ENCODE measurements at regions not wholly inside any gene's neighbourhood (a gene's known extent, or its start where the extent isn't known, plus 50 kb on each side); places are given as distances from the start of the nearest gene placed in this dataset.

DNA sequence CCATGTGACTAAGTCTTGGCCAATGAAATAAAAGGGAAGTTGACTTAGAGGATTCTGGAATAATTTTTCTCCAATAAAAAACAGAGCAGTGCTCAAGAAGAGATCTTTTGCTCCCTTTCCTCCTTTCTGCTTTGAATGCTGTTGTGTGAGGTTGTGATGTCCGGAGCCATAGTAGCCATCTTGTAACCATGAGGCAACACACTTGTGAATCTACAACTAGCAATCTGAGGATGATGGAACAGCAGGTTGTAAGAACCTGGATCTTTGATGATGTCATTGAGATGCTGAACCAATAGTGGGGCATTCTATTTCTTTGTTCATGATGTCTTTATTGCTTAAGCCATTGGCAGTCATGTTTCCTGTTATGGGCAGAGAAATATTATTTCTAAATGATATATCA, 230.0 kb upstream of the SRRM4 start:
- DNase-seq (ENCODE audit: low read depth) = no peak

DNA sequence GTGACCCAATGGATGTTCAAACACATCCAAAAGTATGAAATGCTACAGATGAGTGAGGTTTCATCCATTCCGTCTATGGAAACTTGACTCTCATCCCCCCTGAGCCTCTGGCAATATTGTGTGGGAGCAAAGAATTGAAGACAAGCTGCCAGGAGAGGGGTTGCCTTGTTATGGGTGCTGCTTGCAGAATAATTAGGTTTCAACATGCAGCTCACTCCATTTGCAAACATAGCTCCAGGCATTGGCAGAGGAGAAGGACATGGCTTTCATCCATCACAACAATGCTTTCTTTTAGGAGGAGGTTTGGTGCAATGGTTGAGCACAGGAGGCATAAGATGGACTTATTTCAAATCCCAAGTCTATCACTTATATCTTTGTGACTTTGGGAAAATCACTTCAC, 220.7 kb upstream of the SRRM4 start:
- DNase-seq (ENCODE audit: low read depth) = no peak

GRCh38 chr12:118763234-118763633, 218.1 kb upstream of the SRRM4 start:
- DNase-seq (ENCODE audit: low read depth) = no peak

- DNase-seq (ENCODE audit: low read depth) = no peak
Observed at GRCh38 chr12:118773956-118774723, 207.2 kb upstream of the SRRM4 start.

- DNase-seq (ENCODE audit: low read depth) = no peak
Observed at GRCh38 chr12:118777504-118777903, 203.8 kb upstream of the SRRM4 start.

GRCh38 chr12:118778077-118778476, 203.3 kb upstream of the SRRM4 start:
- no peak for DNase-seq (ENCODE audit: low read depth)

GRCh38 chr12:118780939-118781338, 200.4 kb upstream of the SRRM4 start:
- no peak for DNase-seq (ENCODE audit: low read depth)

GRCh38 chr12:118781692-118782091, 199.6 kb upstream of the SRRM4 start:
- DNase-seq (ENCODE audit: low read depth) = no peak

- no peak for DNase-seq (ENCODE audit: low read depth)
Observed at GRCh38 chr12:118783703-118784102, 197.6 kb upstream of the SRRM4 start.

DNA sequence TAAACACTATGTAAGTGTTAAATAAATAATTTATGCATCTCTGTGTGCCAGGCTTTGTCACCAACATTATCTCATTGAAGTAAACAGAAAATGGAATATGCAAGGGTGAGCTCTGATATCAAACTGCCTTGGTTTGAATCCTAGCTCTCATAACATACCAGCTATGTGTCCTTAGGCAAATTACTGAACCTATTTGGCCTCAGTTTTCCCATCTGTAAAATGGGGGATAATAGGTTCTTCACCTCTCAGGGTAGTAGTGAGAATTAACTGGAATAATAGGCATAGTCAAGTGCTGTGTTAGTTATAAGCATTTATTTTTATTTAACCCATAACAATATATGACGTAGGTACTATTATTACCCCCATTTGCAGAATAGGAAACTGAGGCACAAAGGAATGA, 190.8 kb upstream of the SRRM4 start:
- DNase-seq (ENCODE audit: low read depth) = no peak

- DNase-seq (ENCODE audit: low read depth) = no peak
Observed at GRCh38 chr12:118813778-118814357, 167.5 kb upstream of the SRRM4 start.

DNA sequence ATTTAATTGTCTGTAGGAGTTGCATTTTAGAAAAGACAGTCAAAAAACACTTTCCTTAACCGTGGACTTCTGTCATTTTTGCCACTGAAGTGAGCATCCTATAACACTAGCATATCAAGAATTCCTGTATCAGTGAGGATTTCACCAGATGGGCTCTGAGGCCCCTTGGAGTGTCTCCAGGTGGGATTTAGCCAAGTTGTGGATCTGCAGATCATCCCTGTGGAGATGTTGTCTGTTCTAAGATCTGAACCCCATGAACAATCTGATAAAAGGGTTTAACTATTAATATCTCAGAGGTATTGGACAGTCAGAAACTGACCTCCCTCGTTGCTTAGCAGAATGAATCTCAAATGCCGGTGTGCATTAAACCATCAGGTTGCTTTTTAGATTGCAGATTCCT, 165.0 kb upstream of the SRRM4 start:
- DNase-seq (ENCODE audit: low read depth) = no peak

- peak; percentile 30 for DNase-seq (ENCODE audit: low read depth)
Observed at GRCh38 chr12:118821386-118821925, 159.9 kb upstream of the SRRM4 start.

GRCh38 chr12:118822512-118822911, 158.8 kb upstream of the SRRM4 start:
- DNase-seq (ENCODE audit: low read depth) = no peak

GRCh38 chr12:118827047-118827446, 154.3 kb upstream of the SRRM4 start:
- DNase-seq (ENCODE audit: low read depth) = no peak

- no peak for DNase-seq (ENCODE audit: low read depth)
Observed at GRCh38 chr12:118827606-118828005, 153.7 kb upstream of the SRRM4 start.

GRCh38 chr12:118830296-118830695, 151.0 kb upstream of the SRRM4 start:
- no peak for DNase-seq (ENCODE audit: low read depth)

GRCh38 chr12:118835926-118836325, 145.4 kb upstream of the SRRM4 start:
- DNase-seq (ENCODE audit: low read depth) = no peak

- no peak for DNase-seq (ENCODE audit: low read depth)
Observed at GRCh38 chr12:118840399-118840798, 140.9 kb upstream of the SRRM4 start.

DNA sequence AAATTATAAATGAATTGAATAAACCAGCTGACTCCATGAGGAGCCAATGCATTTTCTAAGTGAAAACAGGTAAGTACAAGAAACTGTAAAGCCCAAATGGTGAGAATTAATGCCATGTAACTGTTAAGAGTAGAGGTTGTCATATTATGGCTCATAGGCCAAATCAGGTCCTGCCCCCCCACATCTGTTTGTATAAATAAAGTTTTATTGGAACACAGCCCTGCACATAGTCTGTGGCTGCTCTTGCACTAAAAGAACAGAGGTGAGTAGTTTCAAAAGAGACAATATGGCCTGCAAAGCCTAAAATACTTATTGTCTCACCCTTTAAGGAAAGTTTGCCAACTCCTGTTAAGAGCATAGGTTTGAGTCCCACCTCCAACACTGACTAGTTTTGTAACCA, 140.5 kb upstream of the SRRM4 start:
- DNase-seq (ENCODE audit: low read depth) = no peak

DNA sequence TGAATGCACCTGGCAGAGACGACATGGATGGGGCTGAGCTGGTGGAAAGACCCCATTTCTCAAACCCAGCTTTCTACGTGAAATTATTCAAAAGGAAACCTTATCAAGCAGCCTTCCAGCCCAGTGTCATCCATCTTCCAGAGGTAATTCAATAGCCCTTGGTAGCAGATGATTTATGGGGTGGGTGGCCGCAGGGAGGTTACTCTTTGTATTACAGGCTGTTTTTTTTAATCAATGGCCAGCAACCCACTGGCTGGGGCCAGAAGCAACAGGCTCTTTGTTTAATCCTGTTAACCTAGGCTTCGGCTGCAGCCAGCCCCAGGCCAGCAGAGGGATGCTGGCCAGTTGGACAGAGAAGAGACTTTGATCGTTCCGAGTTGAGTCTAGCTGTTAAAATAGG, 139.8 kb upstream of the SRRM4 start:
- no peak for DNase-seq (ENCODE audit: low read depth)

DNA sequence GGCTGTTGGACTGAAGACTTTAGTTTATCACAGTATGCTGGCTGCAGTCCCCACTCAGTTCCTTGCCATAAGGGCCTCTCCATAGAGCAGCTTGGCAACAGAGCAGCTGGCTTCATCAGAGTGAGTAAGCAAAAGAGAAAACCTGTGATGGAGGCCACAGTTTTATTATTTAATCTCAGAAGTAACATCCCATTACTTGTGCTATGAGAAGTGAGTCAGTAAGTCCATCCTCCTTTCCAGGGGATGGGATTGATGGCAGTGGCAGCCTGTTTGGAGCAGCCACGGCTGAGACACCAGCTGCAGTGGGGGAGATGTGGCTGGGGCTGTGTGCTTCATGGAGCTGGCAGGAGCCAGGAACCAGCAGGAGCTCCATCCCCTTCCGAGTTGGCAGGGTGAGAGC, 138.5 kb upstream of the SRRM4 start:
- DNase-seq (ENCODE audit: low read depth) = no peak

DNA sequence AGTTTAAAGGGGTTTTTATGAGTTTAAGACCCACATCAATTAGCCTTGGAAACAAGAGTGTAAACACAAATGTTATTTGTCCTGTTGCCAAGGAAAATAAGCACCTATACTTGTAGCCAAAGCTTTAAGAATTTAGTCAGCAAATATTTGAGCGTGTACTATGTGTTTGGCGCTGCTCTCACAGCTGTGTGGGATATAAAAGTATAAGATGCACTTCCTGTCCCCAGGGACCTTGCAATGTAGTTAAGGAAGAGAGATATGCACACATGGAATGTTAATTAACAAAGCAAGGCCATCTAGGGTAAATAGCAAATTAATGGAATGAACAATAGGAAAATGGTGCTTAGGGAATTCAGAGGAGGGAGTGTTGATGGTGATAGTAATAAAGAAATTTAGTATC, 134.9 kb upstream of the SRRM4 start:
- DNase-seq (ENCODE audit: low read depth) = no peak
